HG03342 (cell line): ENCODE measurements at regions not wholly inside any gene's neighbourhood (a gene's known extent, or its start where the extent isn't known, plus 50 kb on each side); places are given as distances from the start of the nearest gene placed in this dataset.

ENCODE experiments used
- ATAC-seq: cut with Tn5 transposase; IDR thresholded peaks from one replicate; pipeline ENCODE4 v1.9.1; 2021; ENCODE audit warnings: mild to moderate bottlenecking, moderate library complexity; ENCODE audit not compliant: unreplicated experiment

DNA sequence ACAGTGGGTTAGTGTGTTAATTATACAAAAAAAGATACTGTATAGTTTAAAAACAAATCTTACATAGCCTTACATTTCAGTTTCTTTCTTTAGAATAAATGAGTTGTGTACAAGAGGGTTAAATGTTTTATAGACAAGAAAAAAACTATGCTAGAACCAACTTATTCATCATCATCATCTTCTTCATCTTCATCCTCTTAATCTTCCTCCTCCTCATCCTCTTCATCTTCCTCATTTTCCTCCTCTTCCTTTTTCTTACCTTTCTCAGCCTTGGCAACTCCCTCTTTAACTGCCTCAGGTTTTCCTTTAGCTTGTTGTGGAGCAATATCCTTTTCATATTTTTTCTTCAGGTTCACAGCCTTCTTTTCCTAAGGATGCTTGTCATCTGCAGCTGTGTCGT is 53.7 kb downstream of the RPS12 start:
- no peak for ATAC-seq

DNA sequence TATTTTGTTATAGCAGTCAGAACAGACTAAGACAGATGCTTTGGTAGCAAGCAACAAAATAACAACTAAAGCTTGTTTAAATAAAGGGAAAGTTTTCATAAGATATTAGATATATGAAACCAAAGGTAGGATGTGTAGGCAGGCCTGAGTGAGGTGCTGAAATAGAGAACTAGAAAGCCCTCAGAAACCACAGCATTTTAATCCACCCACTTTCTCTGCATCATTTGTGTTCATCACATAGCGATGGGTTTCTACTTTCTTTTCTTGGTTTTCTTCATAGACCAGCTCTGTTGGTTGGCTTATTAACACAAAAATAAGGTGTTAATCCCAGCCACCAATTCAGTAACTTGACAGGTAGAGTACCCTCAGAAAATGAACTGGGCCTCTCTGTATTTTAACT is 58.6 kb downstream of the RPS12 start:
- peak; percentile 100 for ATAC-seq

DNA sequence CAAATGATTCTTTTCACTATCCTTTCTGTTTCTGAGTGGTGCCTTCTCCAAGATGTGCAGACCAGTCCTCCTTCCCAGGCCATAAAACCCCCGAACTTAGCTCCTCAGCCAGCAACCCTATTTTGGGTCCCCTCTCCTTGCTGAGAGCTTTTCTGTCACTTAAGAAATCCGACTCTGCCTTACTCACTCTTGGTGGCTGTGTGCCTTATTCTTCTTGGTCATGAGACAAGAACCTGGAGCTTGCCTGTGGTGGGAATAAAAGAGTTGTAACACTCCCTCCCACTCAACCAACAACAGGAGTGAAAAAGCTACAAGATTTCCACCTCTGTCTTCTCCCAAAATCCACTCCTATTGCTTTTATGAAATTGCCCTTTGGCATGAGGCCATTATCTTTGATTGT is 62.6 kb downstream of the RPS12 start:
- no peak for ATAC-seq

DNA sequence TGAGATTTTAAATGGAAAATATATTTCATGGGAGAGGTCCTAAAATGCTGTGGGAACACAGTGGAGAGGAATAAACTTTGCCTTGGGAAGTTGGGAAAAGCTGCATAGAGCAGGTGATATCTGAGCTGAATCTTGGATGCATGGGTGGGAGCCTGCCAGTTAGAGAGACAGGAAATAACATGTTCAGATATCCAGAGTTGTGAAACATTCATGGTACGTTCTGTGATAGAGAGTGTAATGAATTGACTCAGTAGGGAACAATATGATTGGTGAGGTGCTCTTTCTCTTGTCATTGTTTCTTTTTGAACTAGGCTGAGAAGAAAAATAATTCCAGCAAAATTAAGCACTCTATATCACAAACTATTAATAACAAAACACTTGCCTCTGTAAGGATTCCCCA is 72.8 kb downstream of the RPS12 start:
- ATAC-seq = no peak

DNA sequence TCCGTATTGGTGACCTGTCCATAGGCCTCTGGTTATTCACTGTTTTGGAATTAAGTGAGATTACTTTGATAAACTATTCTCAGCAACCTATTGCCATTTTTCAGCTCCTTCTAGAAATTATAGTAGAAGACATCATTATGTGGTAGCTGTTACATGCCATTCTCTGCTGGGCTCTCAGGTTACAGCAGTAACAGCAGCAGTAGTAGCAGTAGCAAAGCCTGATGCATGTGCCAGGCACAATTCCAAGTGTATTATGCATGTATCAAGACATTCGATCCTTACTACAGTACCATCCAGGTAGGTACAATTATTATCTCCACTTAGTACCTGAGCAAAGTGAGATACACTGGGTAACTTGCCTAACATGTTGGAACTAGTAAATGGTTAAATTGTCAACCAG is 74.3 kb downstream of the RPS12 start:
- ATAC-seq = no peak

DNA sequence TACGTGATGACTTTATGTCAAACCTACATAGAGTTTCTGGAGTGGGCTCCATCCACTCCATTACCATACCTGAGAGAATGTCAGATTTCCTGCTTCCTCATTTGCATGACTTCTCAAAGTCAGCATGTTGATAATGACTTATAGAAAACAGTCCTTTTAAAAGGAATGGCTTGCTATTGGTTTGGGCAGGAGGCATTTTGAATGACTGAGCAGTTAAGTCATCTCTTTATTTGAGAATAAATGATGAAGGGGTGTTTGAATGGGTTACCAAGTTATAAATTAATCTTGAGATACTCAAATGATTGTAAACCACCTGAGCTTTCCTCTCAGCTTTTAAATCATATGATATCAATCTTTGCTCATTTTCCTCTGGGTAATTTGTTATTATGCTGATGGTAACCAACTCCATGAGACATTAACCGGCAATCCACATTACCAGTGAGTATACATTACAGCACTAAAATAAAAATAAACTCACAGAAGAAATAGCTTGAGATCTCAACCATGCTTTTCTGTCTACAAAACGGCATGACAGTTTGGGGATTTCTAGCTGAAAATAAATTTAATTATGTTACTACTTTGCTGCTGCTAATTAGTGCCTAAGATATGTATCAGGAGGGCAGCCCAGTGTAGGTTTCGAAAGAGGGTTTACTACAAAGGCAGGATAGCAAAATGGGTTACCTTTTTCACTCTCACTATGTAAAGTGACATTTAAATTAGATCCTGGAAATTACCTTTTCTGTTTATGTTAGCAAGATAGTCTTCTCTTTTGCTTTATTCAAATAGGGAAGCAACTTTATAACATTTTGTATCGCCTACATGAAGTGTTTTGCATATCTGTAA is 78.8 kb downstream of the RPS12 start:
- no peak for ATAC-seq

DNA sequence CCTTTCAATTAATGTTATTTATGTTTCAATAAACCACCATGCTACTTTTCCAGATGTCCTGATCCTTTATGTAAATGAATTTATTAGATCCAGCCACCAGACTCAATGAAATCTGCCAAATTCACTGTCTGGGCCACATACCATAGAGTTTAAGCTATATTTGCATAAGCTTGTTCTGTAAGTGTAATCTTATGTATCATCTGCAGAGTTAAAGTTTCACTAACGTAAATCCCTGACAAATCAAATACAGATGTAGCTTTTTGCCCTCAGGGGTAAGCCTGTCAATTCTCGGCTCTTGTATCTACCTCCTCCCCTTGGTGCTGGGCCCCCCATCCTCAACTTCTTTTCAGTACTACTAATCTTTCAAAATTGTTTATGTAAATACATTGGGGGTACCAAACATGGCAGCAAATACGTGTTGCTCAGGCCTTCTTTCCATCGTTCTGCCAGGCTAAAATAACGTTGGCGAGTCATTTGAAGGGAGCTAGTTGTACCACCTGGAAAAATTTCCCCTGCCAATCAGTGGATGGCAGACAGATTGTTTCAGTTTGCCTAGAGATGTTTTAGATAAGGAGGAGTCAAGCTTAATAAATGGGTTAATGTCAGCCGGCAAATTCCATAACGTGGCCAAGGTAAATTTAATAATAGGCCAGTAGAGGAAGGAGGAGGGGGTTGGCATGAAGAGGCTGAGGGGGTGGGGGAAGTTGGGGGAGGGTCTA is 79.6 kb downstream of the RPS12 start:
- no peak for ATAC-seq

DNA sequence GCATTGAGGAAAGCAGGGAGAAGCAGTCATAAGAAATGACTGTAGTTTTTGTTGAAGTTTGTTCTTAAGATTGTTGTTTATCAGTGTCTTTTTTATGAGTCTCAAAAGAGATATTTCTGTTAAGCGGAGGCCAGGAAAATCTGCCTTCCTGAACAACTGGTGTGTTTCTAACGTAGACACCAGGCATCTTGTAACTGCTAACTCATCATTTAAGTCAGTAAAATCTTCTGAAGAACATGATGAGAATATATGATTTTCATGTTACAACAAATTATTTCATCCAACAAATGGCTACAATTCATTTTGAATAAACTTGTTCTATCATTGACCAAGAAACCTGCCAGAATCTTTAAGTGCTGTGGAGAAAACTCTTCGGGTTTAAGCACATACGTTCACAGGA is 84.0 kb downstream of the RPS12 start:
- no peak for ATAC-seq

DNA sequence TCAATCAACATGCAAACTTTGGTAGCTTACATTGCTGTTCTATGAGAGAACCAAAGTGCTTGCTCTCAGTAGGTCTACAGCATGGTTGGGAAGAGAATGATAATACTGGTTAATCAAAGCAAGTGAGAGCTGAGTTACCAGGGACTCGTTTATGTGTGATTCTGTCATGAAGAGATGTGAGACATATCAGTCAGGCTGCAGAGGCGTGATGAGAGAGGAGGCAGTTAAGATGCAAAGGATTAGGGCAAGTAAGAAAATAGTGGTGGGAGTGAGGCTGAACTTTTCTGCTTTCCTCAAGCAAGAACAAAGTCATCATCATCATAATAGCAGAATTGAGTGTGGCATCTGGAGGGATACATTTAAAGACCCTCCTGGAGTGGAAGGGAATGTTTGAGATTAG is 86.5 kb downstream of the RPS12 start:
- ATAC-seq = no peak

DNA sequence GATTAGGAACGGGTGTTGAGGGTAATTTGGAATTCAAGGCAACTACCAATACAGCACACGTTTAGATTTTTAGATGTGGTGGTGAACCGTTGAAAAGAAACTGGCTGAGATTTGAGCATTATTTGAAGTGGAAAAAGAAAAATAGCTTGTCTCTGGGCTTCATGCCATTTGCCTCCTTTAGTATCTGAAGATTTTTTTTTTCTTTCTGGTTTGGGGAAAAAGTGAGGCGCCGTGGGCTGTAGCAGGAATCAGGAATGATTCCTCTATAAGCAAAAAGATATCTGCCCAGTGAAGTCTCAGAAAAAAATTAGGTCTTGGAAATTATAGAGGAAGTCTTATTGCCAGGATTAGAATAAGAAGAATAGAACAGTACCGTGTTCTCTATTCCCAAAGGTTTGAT is 88.5 kb downstream of the RPS12 start:
- no peak for ATAC-seq

DNA sequence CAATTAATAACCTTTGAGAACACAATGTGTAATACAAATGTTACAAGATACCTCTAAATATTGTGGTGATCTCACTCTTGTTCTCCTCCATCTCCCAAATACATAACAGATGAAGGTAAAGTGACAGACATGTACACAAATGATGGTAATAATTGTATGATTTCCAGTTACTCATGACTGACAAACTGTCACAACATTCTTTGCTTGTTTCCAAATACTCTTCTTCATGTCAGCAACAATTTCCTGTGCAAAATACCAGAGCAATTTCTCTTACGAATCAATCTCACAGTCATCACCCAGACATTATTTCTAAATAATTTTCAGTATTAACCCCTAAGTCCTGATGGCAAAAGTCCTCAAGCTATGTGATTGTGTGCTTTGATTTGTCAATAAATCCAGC is 92.9 kb downstream of the RPS12 start:
- no peak for ATAC-seq

DNA sequence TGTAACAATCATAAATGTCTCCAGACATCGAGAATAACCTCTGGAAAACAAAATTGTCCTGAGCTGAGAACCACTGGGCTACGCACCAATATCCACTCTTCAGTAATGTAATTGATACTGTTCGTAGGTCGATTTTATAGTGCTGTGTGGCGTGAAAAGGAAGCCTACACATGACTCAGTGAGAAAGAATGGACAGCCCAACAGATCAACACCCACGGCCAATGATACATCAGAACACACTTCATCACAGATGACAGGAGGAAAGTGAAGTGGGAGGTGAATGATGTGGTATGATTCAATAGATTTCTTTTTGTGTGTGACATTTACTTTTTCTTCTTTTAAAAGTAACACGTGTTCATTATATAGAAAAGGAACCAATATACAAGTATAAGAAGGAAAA is 93.5 kb downstream of the RPS12 start:
- ATAC-seq = no peak

DNA sequence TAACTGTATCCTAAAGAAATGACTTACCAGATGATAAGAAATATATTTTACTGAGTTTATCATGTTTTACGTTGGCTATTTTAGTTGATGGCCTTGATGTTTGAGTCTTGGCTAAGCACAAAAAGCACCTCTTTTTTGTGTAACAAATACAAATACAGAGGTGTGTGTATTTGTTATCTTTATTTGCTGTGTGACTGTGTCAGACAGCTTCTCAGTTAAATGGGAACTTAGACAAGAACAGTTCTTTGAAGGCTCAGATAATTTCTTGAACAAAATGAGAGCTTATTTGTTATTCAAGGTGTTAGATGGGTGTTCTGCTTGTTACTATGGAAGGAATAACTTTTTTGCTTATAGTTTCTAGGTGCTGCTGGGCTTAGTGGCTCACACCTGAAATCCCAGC is 95.4 kb downstream of the RPS12 start:
- ATAC-seq = no peak

DNA sequence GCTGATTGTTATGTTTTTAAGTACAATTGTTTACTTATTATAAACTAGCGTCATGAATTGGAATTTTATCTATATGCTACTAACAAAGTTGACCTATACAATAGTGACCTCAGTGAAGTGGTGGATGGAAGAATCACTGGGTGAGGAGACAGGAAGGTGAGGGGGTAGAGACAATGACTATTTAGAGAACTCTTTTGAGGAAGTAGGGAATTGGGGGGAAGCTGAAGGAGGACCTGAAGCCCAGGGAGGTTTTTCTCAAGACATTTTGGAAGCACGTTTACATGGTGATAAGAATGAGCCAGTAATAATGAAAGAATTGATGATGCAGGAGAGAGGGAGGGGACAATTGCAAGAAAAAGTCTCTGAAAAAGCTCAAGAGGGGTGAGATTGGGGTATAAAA is 96.4 kb downstream of the RPS12 start:
- no peak for ATAC-seq

DNA sequence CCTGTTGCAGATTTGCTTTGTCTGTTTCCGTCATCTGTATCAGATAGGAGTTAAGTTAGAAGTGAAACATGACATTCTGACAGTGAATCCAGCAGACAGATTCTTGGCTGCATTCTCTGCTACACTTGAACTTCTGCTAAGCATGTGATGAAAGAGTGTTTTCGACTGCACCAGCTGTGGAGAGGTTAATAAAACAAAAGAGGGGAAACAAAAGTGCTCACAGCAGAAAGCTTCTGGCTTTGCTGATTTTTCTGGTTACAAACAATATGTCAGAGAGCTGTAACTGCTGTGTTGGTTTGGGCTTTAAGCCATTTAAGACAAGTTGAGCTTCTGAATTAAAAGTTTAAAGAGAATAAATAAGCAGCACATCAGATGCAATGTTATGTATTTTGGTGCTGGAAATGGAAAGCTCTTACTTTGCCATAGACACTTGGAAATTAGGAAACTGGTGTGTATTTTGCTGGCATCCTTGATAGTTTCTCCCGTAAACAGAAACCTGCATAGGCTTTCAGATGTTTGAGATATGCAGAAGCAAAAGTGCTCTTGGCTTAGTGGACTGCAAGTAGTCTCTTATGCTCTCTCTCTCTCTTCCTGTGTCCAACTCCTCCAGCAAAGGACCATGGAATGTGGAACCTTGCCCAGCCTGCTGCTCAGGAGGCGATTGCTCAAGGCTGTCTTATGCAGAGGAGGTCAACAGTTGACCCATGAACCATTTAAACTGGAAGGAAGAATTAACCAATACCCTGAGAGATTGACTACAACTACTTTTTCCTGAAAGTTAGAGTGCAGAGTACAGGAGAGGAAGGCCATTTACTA is 104.9 kb downstream of the RPS12 start:
- no peak for ATAC-seq

DNA sequence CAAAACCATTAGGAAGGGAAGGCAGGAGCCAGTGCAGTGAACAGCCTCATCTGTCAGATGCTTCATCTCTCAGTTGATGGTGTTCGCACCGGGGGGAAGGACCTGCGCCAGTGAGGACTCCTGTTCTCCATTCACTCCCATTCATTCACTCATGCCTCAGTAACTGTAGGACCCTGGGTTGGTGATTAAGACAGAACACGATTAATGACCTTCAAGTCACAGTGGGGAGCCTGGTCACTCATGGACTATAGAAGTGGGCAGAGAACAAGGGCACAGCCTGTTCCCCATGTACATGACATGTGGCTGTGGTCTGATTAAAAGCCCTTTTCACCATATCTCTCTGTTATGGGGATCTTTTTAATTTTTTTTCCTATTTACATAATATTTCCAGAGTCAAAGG is 113.3 kb downstream of the RPS12 start:
- ATAC-seq = no peak

DNA sequence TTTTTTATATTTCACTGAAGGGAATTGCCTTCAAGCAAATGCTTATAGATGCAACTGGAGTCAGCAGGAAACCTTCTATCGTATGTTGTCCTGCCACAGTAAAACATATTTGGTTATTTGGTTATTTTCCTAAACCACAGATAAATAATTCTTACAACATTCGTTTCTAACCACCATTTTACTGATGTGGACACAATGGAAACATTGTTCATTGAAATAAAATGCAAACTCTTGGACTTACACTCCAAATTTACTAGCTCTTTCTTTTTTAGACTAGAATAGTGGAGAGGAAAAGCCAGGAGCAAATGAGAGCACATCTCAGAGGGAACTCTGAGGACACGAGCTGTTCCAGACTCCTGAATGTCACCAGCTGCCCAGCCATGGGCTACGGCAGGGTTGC is 114.8 kb downstream of the RPS12 start:
- no peak for ATAC-seq

DNA sequence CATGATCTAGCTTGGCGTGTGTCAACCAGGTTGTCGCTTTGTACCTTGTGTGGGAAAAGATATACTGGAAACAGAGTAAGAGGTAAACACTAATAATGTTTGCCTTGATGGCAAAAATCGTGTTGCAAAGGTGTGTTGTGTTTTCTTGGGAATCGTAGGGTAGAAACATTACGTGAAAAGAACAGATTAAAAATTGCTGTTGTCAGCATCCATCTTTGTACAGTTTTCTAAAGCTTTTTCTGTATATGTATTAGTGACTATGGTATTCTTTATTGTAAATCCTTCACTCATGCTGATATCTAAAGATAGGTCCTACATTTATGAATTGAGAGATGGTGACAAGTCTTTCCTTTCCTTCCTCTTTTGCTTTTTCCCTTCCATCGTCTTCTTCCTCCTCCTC is 116.9 kb downstream of the RPS12 start:
- ATAC-seq = no peak

DNA sequence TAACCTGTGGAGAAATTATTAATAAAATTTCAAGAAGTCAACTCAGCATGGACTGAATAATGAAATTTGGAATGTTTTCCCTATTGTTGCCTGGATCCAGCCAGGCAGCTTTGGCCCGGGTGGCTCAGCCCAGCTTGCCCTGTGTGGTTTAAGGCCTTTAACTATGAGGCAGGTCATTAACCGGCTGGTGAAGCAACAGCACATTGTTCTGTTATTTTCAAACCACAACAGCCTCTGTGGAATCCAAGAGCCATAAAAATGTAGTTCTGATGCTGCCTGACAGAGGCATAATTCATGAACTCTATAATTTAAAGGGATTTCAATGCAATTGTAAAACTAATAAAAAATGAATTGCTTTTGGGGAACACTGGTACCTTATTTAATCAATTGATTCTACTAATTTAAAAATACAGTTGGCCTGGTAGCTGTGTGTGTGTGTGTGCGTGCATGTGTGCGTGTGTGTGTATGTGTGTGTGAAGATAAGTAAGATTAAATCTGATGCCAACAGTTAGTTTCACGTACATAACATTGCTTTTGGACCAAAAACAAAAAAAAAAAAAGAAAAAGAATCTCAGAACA is 117.7 kb downstream of the RPS12 start:
- no peak for ATAC-seq

DNA sequence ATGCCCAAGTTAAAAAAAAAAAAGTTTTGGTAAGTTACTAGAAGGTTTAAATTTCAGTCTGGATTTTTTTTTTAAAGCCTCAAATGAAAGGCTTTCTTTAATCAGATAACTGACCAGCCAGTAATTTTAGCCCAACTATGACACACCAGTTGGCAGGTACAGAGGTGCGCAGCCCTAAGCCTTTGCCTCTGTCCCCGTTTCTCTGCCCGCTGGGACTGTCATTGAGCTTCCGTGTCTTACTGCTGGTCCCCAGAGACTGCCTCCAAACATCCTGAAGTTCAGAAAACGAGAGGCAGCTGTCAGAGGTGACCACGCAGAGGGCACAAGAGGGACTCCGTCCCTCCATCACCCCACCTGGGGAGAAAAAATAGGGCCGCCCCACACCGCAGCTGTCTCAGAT is 118.2 kb downstream of the RPS12 start:
- no peak for ATAC-seq

DNA sequence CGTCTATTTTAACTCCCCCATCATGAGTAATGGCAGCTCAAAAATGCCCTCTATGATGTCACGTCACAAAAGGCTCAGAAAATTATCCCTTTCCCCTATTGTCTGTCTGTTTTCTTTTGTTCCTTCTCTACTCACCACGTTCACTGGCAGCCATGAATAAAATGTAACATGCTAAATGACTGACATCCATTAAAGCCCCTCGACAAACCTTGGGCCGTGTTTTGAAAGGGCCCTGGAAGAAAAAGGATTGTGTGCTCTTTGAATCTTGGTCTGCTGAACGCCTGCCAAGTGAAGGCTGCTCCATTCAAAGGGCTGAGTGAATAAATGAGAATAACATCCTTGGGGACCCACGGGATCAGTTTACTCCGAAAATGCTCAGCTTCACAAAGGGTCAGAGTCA is 118.7 kb downstream of the RPS12 start:
- ATAC-seq = no peak
